BJ (cell line): ENCODE measurements at regions not wholly inside any gene's neighbourhood (a gene's known extent, or its start where the extent isn't known, plus 50 kb on each side); places are given as distances from the start of the nearest gene placed in this dataset.
"Not testable (repeated sequence)": the region's sequence is repeated elsewhere in the genome, so short reads cannot be mapped to it uniquely, and the experiment has no call there.

Experiments
- CTCF ChIA-PET: fragments of 350-600 bp; formaldehyde crosslinking; extraction: SDS; loops from one replicate; lab custom pipeline; 2021; ENCODE audit warnings: antibody characterized with exemption, inconsistent platforms; lab: Yijun Ruan, JAX
- POLR2A ChIA-PET: fragments of 300-600 bp; sonication (Branson Sonifier 250); formaldehyde crosslinking; extraction: SDS; loops from one replicate; lab custom pipeline; 2021; ENCODE audit warnings: antibody characterized with exemption; lab: Charles Lee
- DNase-seq: peaks from one replicate; pipeline ENCODE4 v3.0.0-alpha.2; 2011; ENCODE audit warnings: low read depth
- H3K27me3 ChIP-seq: 2 replicates; pipeline ENCODE4 v1.6.0; 2011; ENCODE audit warnings: low read length; ENCODE audit not compliant: control insufficient read depth, insufficient read depth
- H3K36me3 ChIP-seq: 2 replicates; pipeline ENCODE4 v1.5.1; 2011; ENCODE audit warnings: low read length; ENCODE audit not compliant: control insufficient read depth, insufficient read depth
- H3K4me3 ChIP-seq: 2 replicates; pipeline ENCODE4 v1.5.1; 2011; ENCODE audit warnings: low read depth, mild to moderate bottlenecking, control low read depth, low read length
- TF ChIP-seq, protein P1 (sequence below): IDR thresholded peaks from 2 replicates; pipeline ENCODE4 v1.5.1; 2011; ENCODE audit warnings: low read depth, mild to moderate bottlenecking, control low read depth, inconsistent platforms, low read length, moderate library complexity; ENCODE audit not compliant: insufficient read depth

DNA sequence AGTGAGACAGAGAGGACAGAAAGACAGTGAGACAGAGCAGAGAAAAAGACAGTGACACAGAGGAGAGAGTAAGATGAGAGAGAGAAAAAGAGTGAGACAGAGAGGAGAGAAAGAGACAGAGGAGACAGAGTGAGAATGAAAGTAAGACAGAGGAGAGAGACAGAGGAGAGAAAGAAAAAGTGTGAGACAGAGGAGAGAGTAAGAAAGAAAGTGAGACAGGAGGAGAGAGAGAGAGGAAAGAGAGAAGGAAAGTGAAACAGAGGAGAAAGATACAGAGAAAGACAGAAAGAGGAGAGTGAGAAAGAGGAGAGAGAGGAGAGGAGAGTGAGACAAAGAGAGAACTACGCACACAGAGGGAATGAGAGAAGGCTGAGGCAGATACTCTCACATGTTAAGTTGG is 411.6 kb upstream of the USP9Y start:
- H3K27me3 ChIP-seq = no peaks in the 10 kb centered on the region
- TF ChIP-seq, protein P1, sequence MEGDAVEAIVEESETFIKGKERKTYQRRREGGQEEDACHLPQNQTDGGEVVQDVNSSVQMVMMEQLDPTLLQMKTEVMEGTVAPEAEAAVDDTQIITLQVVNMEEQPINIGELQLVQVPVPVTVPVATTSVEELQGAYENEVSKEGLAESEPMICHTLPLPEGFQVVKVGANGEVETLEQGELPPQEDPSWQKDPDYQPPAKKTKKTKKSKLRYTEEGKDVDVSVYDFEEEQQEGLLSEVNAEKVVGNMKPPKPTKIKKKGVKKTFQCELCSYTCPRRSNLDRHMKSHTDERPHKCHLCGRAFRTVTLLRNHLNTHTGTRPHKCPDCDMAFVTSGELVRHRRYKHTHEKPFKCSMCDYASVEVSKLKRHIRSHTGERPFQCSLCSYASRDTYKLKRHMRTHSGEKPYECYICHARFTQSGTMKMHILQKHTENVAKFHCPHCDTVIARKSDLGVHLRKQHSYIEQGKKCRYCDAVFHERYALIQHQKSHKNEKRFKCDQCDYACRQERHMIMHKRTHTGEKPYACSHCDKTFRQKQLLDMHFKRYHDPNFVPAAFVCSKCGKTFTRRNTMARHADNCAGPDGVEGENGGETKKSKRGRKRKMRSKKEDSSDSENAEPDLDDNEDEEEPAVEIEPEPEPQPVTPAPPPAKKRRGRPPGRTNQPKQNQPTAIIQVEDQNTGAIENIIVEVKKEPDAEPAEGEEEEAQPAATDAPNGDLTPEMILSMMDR = no peak
- no peaks in the 10 kb centered on the region for H3K36me3 ChIP-seq
- no peak overlapping the region for H3K4me3 ChIP-seq
- ChIA-PET POLR2A (no interaction called here), CTCF (no interaction called here)
- no peak for DNase-seq

DNA sequence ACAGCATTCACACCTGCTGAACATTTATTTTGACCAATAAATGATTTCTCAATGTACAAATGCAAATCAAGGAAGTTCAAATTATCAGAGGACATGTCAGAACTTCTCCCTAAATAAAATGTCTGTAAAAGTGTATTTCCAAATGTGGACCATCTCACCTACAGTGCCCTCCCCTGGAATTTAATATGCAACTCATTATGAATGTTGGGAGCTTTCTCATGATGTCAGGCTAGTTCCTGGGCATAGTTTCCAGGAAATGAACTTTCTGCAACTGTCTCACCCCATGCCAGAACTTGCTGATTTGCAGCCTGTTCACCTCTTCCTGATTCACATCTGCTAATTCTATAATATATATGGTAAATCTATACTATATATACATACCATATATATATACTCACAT is 408.5 kb upstream of the USP9Y start:
- CTCF ChIA-PET = no interaction called here
- Histone ChIP-seq H3K36me3 (no peaks in the 10 kb centered on the region), H3K27me3 (no peaks in the 10 kb centered on the region), H3K4me3 (no peak overlapping the region)
- no peak for DNase-seq
- TF ChIP-seq, protein P1 = no peak
- POLR2A ChIA-PET = no interaction called here

DNA sequence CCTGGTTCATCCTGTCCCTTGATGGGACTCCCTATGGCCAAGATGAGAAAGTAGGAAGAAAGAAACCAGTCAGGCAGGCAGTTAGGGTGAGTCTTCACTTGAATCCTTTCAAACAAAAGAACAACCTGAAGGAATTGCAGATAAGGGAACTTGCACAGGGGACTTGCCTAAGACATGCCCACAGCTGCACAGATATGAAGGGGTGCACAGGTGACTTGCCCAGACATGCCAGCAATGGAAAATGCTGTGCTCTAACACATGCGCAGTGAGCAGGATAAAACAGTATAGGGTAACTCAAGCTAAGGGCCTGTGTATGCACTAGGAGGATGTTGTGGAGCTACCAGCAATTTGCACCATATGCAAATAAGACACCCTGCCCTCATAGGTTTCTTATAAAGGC is 404.6 kb upstream of the USP9Y start:
- Histone ChIP-seq H3K27me3 (no peaks in the 10 kb centered on the region), H3K4me3 (no peak overlapping the region), H3K36me3 (no peaks in the 10 kb centered on the region)
- ChIA-PET CTCF (no interaction called here), POLR2A (no interaction called here)
- no peak for DNase-seq
- TF ChIP-seq, protein P1 = no peak

DNA sequence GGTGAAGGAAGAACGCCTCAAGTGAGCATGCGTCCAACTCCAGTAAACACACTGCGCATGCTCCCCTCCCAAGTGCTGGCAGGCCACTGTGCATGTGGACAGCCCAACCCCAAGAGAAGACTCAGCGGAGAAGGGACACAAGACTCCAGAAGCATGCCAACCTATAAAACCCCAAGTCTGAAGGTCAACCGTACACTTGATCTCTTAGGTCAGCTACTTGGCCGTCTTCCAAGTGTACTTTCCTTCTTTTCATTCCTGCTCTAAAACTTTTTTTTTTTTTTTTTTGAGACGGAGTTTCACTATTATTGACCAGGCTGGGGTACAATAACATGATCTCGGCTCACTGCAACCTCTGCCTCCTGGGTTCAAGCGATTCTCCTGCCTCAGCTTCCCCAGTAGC is 401.2 kb upstream of the USP9Y start:
- POLR2A ChIA-PET, DNase-seq, H3K4me3 ChIP-seq, H3K36me3 ChIP-seq, H3K27me3 ChIP-seq: not testable (repeated sequence)
- CTCF ChIA-PET = interaction anchor here (0.9 kb wide), 1 partner anchor 12 kb away, joined by 3 read pairs; no protein-coding TSS in a partner anchor

DNA sequence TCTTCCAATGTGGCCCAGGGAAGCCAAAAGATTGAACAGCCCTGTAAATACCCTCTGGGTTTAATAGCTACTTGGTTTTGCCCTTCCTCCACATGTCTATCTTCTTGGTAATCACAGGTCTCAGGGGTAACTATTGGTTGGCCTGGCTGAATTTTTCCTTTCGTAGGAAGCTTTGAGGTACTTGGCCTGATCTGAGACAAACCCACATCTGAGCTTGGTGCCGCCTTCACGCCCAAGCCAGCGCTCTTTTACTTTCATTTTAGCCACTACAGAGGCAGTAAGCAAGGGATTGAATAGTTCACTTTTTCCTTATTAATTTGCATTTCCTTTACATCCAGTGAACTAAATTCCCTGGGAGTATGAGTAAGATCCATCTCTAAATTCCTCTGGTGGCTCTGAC is 397.6 kb upstream of the USP9Y start:
- TF ChIP-seq, protein P1 = no peak
- POLR2A ChIA-PET = no interaction called here
- no peaks in the 10 kb centered on the region for H3K36me3 ChIP-seq
- DNase-seq = no peak
- CTCF ChIA-PET = no interaction called here
- no peak overlapping the region for H3K4me3 ChIP-seq
- no peaks in the 10 kb centered on the region for H3K27me3 ChIP-seq

DNA sequence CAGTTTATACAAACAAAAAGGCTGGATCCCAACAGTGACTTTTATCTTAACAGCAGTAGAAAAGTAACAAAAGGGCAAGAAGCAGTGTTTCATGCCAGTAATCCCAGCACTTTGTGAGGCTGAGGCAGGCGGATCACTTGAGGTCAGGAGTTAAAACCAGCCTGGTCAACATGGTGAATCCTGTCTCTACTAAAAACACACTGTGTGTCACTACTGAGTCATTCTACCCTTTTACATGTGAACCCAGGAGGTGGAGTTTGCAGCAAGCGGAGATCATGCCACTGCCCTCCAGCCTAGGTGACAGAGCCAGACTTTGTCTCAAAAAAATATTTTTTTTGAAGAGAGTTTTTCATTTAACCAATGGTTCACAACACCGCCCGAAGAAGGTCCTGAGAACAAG is 395.6 kb upstream of the USP9Y start:
- Histone ChIP-seq H3K4me3 (no peak overlapping the region), H3K36me3 (no peaks in the 10 kb centered on the region), H3K27me3 (no peaks in the 10 kb centered on the region)
- DNase-seq = no peak
- POLR2A ChIA-PET = no interaction called here
- TF ChIP-seq, protein P1 = no peak
- CTCF ChIA-PET = no interaction called here
